SKM-1 (cell line): ENCODE measurements at regions not wholly inside any gene's neighbourhood (a gene's known extent, or its start where the extent isn't known, plus 50 kb on each side); places are given as distances from the start of the nearest gene placed in this dataset.
"Not testable (repeated sequence)": the region's sequence is repeated elsewhere in the genome, so short reads cannot be mapped to it uniquely, and the experiment has no call there.

Experiments
- DNase-seq: peaks from one replicate; lab custom pipeline; 2025; ENCODE audit not compliant: unreplicated experiment; lab: John Stamatoyannopoulos, UW

DNA sequence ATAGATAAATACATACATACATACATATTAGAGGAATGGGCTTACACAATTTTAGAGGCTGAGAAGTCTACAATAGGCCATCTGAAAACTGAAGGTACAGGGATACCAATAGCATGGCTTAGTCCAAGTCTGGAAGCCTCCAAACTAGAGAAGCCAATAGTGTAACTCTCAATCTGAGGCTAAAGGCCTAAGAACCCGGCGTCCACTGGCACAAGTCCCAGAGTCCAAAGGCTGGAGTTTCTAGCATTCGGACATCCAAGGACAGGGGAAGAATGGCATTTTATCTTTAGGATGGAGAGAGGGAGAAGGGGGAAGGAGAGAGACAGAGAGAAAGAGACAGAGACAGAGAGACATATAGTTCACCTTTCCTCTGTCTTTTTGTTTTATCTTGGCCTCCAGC, 63.7 kb upstream of the SYT4 start:
- no peak for DNase-seq

DNA sequence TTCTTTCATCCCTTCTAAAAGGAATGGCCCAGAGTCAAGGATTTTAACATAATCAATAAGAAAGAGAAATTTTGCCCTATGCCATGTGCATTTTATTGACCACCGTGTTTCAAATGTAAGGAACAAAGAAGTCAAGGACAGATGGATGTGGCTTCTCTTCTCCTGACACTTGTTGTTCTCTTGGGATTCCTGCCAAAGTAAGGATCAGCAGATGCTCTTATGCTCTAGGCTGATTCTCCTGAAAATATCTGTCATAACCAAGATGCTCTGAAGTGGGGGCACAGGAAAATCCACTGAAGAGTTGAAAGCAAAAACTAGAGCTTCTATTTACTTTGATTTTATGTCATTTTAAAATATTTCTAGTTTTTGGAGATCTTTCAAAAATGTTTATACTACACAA, 72.9 kb upstream of the SYT4 start:
- DNase-seq, result no peak

DNA sequence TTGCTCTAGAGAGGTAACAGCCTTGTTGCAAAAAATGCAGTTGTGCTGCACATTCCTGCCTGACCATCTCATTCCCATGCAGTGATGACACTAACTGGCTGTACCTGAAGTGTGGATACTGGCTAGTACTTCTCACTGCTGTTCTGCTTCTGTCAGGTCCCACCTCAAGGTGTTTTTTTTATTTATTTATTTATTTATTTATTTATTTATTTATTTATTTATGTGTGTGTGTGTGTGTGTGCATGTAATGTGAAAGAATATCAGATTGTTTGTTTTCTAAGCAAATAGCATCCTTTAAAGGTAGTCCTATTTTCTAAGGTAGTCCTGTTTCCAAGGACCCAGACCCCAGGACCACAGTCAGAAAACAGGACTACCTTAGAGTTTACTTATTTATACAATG, 87.2 kb upstream of the SYT4 start:
- DNase-seq, result no peak

DNA sequence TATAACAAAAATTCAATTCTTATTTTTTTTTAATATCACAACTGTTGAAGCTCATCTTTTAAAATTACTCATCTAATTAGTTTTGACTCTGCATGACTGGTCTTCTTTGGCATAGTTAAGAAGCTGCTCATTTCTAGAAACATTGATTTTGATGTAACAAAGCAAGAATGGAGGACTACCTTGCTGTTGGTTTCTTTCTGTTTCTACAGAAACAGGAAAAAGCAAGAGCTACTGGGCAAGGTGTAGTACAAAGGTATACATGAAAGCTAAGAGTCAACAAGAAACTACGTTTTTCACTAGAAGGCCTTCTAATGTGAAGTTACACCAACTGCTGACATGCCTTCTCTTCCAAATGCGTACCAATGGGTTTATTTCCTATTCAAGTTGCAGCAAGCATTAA, 90.6 kb upstream of the SYT4 start:
- DNase-seq, result no peak

DNA sequence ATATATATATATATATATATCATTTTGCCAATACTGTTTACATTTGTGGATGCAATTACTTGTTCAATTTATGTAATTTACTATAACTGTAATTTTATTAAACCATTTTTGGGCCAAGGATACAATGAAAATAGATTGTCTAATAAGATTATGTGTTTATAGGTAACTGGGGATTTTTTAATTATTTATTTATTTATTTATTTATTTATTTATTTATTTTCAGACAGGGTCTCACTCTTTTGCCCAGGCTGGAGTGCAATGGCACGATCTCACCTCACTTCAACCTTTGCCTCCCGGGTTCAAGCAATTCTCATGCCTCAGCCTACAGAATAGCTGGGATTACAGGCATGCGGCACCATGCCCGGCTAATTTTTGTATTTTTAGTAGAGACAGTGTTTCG, 92.0 kb upstream of the SYT4 start:
- not testable (repeated sequence) for DNase-seq

DNA sequence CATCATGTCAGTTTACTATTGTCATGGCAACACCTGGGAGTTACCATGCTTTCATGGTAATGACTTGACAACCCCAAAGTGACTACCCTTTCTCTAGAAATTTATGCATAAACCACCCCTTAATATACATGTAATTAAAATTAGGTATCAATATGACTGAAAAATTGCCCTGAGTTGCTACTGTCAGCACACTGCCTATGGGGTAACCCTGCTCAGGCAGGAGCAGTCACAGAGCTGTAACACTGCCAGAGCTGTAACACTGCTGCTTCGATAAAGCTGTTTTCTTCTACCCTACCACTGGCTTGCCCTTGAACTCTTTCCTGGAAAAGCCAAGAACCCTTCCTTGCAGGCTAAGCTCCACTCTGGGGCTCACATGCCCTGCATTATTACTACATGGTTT, 95.5 kb upstream of the SYT4 start:
- DNase-seq, result no peak

DNA sequence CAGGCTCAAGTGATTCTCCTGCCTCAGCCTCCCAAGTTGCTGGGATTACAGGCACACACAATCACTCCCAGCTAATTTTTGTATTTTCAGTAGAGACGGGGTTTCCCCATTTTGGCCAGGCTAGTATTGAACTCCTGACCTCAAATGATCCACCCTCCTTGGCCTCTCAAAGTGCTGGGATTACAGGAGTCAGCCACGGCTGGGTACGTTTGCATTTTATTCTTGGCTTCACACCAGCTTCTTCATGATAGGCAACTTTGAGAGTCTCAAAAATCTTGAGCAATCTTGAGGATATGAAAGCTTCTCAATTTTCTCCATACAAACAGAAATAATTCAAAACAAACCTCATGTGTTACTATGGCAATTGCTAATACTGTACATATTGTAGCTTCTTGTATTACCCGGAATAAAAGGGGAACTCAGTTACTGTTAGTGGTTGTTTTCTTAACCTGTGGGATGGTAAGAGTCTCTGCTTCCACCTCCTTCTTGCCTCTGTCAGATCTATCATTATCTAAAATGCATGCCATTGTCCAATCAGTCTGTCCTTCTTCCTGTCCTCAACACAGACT, 102.9 kb upstream of the SYT4 start:
- DNase-seq, result no peak

DNA sequence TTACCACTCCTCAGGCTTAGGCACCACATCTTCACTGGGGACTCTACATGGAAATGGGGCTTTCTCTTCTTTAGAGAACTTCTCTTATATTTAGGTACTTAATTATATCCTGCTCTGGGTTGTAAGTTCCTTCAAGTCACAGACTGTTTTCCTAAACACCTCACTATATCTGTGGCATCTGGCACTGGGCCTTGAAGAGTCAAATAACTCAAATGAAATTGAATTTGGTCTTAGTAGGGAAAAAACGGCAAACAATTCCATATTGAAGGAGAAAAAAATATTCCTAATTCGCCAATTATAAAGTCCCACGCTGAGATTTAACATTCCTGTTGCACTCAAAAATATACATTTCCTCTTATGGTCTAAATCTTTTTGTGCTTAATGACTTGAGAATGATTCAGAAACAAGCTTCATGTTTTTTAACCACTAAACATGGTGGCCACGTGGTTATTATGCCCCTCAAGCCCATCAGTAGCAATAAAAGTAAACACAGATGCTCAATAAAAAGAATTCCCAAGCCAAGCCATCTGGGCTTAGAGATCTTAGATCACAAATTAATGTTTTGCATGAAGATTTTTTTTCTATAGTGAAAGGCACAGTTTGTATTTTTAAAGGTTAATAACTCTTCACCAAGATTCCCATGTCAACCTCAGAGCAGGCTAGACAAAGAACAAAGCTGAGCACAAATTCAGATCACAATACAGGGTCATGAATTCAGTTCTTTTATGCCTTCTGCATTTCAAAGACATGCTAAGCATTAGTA, 105.5 kb upstream of the SYT4 start:
- DNase-seq, result no peak

DNA sequence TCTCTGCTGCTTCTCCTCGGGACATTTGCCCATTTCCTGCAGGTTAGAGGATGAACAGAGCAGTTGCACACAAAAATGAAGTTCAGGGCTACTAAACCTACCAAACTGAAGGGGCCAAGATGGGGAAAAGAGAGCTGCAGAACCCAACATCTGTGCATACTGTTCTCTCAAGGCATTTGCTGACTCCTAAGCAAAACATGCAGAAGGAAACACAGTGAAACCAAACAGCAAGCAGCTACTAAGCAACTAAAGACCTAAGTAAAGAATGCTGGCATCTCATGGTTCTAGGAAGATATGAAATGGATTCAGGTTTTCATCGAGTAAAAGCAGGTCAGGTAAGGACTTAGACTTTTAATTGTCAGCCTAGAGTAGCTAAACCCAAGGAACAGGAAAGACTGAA, 111.9 kb upstream of the SYT4 start:
- no peak for DNase-seq

DNA sequence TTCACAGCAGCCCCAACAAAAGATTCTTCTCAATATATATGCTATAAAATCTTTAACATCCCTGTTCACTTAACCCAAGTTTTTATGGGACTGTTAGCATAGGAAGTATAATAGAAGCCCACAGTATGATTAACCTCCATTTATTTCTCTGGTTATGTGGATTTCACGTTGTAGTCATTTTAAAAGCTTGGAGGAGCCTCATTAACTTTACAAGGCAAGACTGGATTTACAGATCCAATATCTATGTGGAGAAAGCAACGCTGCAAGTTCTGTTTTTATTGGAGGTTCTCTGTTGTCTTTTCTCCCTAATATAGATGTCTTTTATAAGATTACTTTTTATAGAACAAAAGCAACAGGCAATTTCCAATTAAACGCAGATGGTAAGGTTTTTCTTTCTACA, 114.9 kb upstream of the SYT4 start:
- DNase-seq, result no peak

DNA sequence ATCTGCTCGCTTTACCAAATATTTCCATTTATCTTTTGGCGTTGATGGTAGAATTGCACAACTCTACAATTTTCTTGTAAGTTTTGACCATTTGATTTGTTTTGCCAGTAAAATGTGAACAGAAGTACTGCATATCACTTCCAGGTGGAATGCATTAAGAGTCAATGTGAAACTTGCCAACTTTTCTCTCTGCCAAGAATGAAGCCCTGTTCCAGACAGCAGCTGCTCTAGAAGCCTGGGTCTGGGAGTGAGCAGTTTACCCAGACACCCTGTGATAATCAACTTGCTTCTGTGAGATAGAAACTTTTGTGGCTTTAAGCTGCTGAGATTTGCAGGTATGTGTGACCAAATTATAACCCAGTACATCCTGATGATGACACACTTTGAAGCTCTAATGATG, 115.9 kb upstream of the SYT4 start:
- DNase-seq, result no peak

DNA sequence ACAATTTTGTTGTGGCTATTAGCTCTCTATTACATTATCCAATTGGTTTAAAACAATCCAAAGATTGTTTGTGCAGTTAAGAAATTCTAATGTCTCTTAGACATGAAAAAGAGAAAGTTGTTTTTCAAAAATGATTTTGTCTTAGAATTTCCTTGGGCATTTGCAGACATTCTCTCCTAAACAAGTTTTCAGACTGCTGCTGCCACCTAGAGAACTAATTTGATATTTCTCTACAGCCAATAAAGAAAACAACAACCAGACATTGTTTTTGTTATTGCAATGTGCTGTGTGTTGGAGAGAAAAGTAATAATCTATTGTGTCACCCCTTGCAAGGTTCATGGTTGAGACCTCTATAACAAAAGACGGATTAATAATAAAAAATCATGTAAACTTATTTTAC, 119.0 kb upstream of the SYT4 start:
- DNase-seq, result peak; percentile 7

DNA sequence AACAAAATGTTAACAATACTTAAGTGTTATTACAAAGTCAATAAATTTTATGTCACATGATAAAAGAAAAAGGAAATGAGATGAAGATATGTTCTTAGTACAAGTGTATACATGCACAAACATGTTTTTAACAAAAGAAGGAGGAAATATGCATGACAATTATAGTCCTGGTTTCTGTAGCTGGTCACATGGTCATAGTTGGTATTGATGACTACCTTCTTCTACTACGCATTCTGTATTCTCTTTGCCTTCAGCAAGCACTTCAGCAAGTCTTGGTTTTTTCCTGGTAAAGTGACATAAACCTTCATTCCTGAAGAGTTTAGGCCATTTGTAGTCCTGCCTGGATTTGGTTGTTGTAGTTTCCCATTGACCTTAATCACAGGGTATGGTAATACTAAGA, 121.3 kb upstream of the SYT4 start:
- no peak for DNase-seq

DNA sequence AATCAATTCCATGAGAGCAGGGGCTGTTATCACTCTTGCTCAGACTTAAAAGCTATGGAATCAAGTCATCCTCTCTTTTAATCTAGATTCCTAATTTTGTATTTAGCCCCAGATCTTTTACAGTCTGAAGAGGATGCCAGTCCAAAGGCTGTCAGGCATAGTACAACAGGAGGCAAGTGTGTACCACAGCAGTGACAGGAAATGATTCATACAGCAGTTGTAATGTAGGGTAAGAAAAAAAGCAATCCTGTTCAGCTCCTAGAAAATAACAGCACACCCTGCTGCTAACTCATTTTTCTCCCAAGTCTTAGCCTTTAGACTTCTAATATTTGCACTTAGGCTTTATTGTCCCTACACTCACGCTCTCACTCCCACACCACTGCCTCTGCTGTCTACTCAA, 127.8 kb upstream of the SYT4 start:
- no peak for DNase-seq

DNA sequence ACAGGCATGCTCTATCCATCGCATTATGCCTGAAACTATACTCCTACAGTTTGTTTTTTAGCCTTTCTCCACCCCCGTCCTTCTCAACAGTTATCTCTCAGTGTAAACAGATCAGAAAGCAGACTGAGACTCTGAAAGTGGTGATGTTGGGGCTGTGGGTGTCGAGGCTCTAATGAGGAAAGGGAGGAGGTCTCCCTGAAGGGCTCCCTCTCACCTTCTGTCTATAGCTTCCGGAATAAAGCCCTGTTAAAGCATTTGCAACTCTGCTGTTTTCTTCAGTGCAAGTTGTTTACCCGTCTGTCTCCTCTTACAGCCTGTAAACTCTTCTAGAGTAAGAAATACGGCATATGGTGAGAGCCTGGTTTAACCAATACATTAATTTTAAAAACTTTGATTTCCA, 136.7 kb upstream of the SYT4 start:
- no peak for DNase-seq

DNA sequence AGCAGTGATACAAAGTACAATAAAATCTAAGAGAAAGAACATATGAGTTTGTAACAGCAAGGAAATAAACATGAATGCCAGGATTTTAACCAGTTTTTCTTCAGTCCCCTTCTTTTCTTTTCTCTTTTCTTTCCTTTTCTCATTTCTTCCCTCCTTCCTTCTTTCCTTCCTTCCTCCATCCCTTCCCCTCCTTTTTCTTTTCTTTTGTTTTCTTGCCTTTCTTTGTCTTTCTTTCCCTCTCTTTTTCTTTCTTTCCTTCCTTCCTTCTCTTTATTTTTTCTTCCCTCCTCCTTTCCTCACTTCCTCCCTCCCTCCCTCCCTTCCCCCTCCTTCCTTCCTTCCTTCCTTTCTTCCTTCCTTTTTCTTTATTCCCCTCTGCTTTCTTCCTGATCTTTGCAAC, 142.8 kb upstream of the SYT4 start:
- DNase-seq, result no peak

DNA sequence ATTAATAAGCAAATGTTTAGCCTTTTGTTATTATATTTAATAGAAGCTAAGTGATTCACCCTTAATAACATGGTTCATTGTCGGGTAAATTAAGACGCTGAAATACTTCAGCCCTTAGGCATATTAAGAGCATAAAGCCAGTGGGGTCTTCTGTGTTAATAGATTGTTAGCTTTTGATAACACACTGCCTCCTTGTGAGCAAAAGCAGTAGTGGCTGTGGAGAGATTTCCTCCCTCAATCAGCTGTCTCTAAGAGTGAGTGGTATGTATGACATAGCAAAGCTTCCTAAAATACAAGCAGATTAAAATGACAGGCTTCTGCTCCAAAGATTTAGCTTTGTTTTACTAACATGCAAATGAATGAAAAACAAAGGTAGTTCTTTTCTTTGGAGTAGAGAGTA, 143.7 kb upstream of the SYT4 start:
- no peak for DNase-seq

DNA sequence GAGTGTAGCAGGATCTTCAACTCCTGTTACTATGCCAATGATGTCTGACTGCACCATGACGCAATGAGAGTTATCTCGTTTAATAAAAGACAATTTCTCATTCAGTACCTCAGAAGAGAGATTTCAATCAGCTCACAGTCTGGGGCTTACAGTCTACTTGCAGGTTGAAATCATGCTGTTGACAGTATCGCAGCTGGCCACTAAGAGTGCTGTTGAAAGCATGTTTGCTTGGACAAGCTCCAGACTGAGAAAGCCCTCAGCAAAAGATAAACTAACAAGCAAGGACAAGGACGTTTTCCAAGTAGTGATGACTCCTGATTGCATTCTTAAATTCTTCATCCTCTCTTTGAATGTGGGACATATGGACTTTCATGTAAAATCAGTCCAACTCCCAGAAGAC, 145.2 kb upstream of the SYT4 start:
- no peak for DNase-seq

DNA sequence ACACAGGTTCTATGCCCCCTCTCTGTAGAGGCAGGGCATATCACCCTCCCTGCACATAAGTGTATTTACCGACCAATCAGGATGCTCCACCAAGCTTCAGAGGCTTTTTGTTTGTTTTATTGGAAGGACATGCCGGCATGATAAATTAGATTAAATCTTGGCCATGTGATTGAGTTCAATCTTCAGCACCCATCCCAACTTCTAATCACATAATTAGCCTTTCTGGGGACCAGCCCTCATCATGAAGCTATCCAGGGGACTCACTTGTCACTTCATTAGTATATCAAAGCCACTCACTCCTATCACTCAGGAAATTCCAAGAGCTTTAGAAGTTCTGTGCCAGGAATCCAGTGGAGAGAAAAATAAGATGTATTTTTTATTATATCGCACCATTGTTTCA, 158.6 kb upstream of the SYT4 start:
- no peak for DNase-seq

DNA sequence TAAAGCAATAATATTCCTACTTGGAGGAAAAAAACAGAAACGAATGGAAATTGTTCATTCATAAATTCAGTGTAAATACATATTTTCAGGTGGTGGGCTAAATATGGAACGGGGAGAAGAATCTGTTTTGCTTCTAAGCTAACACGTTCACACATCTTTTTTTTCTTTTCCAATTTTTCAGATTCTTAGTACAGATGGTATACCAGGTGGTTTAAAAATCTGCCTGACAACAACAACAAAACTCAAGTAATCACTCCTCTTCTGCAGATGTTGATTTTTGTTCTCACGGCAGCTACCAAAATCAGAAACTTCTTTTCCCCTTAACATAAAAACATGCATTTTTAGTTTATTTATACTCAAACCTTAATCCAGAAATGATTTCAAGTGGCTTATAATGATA, 164.8 kb upstream of the SYT4 start:
- DNase-seq, result no peak

DNA sequence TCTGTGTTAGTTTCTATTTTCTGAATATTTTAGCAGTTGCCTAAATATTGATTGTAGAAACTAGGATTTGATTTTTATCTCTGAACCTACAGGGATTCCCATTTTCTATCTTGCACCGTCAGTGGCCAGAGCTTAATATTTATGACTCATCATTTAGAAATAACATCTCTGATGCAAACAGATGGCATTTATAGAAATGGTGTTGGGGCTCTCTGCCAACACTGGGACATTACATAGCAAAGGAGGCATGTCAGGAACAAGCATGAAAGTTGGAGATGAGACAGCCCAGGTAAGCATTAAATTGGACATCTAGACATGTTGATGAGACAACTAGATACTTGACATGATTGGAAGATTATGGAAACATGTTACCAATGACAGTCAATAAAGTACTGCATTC, 165.3 kb upstream of the SYT4 start:
- no peak for DNase-seq

DNA sequence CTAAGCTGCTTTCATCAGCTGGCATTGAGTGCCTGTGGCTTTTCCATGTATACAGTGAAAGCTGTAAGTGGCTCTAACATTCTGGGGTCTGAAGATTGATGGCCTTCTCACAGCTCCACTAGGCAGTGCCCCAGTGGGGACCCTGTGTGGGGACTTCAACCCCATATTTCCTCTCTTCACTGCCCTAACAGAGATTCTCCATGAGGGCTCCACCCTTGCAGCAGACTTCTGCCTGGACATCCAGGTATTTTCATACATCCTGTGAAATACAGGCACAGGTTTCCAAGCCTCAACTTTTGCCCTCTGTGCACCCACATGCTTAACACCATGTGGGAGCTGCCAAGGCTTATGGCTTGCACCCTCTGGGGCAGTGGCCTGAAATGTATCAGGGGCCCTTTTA, 188.2 kb upstream of the SYT4 start:
- no peak for DNase-seq

DNA sequence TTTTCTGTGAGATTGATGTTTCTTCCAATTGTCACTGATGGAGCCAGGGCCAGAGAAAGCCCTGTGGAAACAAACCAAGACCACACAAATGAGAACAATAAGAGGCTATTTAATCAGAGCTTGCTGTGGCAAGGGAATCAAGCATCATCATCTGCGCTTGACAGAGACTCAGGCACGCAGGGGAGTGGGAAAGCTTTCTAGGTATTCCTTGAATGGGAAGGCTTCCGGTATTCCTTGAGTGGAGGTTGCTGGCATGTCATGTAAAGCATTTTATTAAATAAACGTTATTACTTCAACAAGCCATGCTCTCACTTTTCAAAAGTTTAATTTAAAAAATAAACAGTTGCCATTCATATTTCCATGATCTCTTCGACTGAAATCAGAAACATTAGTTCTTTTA, 194.6 kb upstream of the SYT4 start:
- DNase-seq, result no peak
